Erythroblast (primary cell): ENCODE measurements at regions not wholly inside any gene's neighbourhood (a gene's known extent, or its start where the extent isn't known, plus 50 kb on each side); places are given as distances from the start of the nearest gene placed in this dataset.

Source experiments
- GATA1 ChIP-seq: IDR thresholded peaks from 2 replicates; pipeline ENCODE4 v1.6.1; 2011; ENCODE audit warnings: low read depth, mild to moderate bottlenecking, control low read depth, low read length, moderate library complexity
- POLR2A ChIP-seq: IDR thresholded peaks from 2 replicates; pipeline ENCODE4 v1.6.1; 2011; ENCODE audit warnings: mild to moderate bottlenecking, low read length

DNA sequence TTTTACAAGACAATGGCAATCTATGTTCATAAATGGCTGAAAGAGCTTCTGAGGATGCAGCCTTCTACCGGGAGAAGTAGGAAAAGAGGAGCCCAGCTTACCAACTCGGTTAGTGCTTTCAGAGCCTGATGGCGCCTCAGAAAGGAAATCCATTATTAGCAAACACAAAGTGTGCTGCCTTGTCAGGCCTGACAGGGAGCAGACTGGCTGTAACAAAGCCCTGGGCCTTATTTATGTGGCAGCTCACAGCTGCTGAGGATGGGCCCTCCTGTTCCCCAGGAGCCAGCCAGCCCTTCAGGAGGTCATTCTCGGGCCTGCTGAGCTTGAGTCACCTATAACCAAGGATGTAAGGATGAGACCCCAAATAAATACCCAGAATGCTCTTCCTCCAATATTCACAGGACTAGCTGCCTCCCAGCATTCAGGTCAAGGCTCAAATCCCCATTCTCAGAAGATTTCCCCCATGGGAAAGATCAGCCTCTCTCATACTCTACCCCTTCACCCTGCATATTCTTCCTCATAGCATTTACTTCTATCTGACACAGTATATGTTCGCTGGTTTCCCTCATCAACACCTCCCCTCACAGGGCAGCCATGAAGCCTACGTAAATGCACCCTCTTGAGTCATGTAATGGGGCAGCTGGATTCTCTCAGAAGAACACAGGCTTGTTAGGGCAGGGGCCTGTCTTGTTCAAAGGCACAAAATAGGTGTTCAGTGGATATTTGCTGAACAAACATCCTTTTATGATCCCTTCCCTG, 227.0 kb upstream of the RASGEF1B start:
- no peak for TF ChIP-seq POLR2A
- no peak for TF ChIP-seq GATA1
